ENCODE measurements at regions not wholly inside any gene's neighbourhood (a gene's known extent, or its start where the extent isn't known, plus 50 kb on each side); places are given as distances from the start of the nearest gene placed in this dataset.

DNA sequence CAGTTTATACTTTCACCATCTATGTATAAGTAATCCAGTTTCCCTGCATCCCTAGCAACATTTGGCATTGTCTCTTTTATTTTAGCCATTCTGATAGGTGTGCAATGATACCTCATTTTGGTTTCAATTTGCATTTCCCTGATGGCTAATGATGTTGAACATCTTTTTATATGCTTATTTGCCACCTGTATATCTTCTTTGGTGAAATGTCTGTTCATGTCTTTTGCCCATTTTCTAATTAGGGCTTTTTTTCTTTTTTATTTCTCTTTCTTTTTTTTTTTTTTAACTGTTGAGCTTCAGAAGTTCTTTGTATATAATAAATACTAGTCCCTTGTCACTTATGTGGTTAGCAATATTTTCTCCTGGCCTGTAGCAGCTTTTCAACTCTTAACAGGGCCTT, 68.9 kb downstream of the TM2D3 start:
- H2BK5ac ChIP-seq (ENCODE audit: insufficient read length, low read length): no peak overlapping the region
- H3K4me1 ChIP-seq (ENCODE audit: insufficient read depth, low read length): no peaks in the 10 kb centered on the region
- H4K5ac ChIP-seq (ENCODE audit: insufficient read length, low read depth, low read length): no peak overlapping the region
- Mint-ChIP-seq H3K4me3 (no peak overlapping the region), H3K27ac (no peak overlapping the region), H3K4me1 (no peaks in the 10 kb centered on the region), H3K27me3 (ENCODE audit: low read depth) (peaks cover 24% of the 10 kb centered on the region), H3K9me3 (peaks cover 15% of the 10 kb centered on the region in 2 experiments; a peak in 4 of 5 replicates), H3K36me3 (ENCODE audit: insufficient read depth in 1 of 3, low read depth in 3 of 3) (peaks cover 0 to 3% (median 0%) of the 10 kb centered on the region in 3 experiments; a peak in 2 of 7 replicates)
- no peak overlapping the region for H3K9ac ChIP-seq (ENCODE audit: extremely low read depth, insufficient read length, low read length)
- H2BK120ac ChIP-seq (ENCODE audit: low read depth, low read length, poor library complexity, severe bottlenecking): no peak overlapping the region
- no peak overlapping the region for H4K91ac ChIP-seq (ENCODE audit: insufficient read length, low read depth, low read length)
- no peak overlapping the region for H3K4ac ChIP-seq (ENCODE audit: low read depth, low read length)
- H3K18ac ChIP-seq (ENCODE audit: insufficient read length, low read depth, low read length): no peak overlapping the region
- no peaks in the 10 kb centered on the region for H3K27me3 ChIP-seq (ENCODE audit: insufficient read depth, low read length)
- TF ChIP-seq CTCF (conservative IDR thresholded peaks at IDR 0.05): no peak
- no peak overlapping the region for H3K27ac ChIP-seq (ENCODE audit: insufficient read length, low read depth, low read length)
- no peaks in the 10 kb centered on the region for H3K9me3 ChIP-seq (ENCODE audit: control insufficient read depth, low read depth, low read length)
- H3K79me1 ChIP-seq (ENCODE audit: insufficient read depth, low read depth, low read length, poor library complexity, severe bottlenecking): no peaks in the 10 kb centered on the region
- no peak overlapping the region for H3T11ph ChIP-seq (ENCODE audit: low read length)
- no peak overlapping the region for H2BK12ac ChIP-seq (ENCODE audit: insufficient read length, low read depth, low read length)
- H3K23me2 ChIP-seq (ENCODE audit: insufficient read length, low read depth, low read length, poor library complexity, severe bottlenecking): no peaks in the 10 kb centered on the region
- no peaks in the 10 kb centered on the region for H3K79me2 ChIP-seq (ENCODE audit: insufficient read depth, low read length)
- H2AFZ ChIP-seq (ENCODE audit: low read length): no peak overlapping the region
- H2BK20ac ChIP-seq (ENCODE audit: low read depth, low read length, poor library complexity, severe bottlenecking): no peak overlapping the region
- H2AK5ac ChIP-seq (ENCODE audit: insufficient read length, low read length): no peak overlapping the region
- H3K56ac ChIP-seq (ENCODE audit: insufficient read length, low read depth, low read length): no peak overlapping the region
- H3K14ac ChIP-seq (ENCODE audit: insufficient read depth, low read length): no peak overlapping the region
- H2BK15ac ChIP-seq (ENCODE audit: low read depth, low read length): no peak overlapping the region
- H4K20me1 ChIP-seq (ENCODE audit: control insufficient read depth, insufficient read depth, insufficient read length): no peaks in the 10 kb centered on the region
- DNase-seq: no peak
- no peak overlapping the region for H3K4me2 ChIP-seq (ENCODE audit: insufficient read depth, insufficient read length, low read length)
- no peak overlapping the region for H4K8ac ChIP-seq (replicated peaks; ENCODE audit: insufficient read length, low read depth, low read length)
- H3K23ac ChIP-seq (ENCODE audit: insufficient read length, low read depth, low read length): no peak overlapping the region

All from H9 (cell line).